SIG-M5 treated with dmso at 0.1 percent for 504 hours (cell line): ENCODE measurements at regions not wholly inside any gene's neighbourhood (a gene's known extent, or its start where the extent isn't known, plus 50 kb on each side); places are given as distances from the start of the nearest gene placed in this dataset.
A peak's percentile ranks its signal among the peaks of the same experiment; 100 is the strongest.

ENCODE experiments used
- DNase-seq: peaks from one replicate; lab custom pipeline; 2025; ENCODE audit not compliant: unreplicated experiment; lab: John Stamatoyannopoulos, UW

DNA sequence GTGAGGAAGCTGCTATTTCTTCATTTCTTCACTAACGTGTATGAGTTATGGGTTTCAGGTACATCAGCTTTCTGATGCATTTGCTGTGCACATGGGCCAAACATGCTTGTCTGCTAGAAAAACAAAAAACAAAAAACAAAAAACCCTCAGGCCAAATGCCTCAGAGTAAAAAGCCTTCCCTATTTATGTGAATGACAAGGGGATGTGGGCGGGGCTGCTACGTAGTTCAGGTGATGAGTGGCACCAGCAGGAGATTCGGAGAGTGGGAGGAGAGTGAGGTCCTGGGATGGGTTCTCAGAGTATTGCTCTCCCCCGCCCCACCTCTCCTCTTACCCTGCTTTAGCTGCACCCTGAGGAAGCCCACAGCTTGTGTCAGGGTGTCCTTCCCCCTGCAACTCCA lies 596.8 kb upstream of the JAG1 start:
- DNase-seq, result no peak

- DNase-seq, result no peak
Observed at GRCh38 chr20:11271319-11271718, 597.5 kb upstream of the JAG1 start.

GRCh38 chr20:11271920-11272594 lies 598.3 kb upstream of the JAG1 start:
- DNase-seq, result no peak

DNA sequence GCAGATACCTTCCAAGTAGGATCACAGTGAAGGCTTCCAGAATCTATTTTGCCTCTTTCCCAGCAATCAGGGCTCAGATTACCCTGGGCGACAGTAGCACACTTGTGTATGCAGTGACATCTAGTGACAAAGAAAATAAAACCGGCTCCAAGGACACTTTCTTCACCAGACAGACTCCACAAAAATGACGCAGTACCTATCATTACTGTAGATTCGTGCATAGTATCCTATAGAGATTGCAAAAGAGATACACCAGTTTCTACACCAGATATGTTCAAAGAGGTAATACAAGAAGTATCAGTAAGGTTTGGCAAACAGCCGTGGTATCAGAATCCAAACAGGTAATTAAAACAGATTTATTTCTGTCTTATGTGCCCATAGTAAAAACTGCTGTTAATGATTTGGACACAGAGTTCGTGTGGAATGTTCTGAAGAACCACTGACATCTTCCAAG lies 600.4 kb upstream of the JAG1 start:
- peak; percentile 64 for DNase-seq

DNA sequence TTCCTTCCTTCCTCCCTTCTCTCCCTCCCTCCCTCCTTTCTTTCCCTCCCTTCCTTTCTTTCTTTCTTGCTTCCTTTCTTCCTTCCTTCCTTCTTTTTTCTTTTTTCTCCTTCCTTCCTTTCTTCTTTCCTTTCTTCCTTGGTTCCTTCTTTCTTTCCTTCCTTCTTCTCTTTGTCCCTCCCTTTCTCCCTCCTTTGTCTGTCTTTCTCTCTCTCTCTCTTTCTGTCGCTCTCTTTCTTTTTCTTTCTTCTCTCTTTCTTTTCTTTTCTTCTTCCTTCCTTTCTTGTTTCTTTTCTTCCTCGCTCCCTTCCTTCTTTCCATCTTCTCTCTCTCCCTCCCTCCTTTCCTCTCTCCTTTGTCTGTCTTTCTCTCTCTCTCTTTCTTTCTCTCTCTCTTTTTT lies 601.9 kb upstream of the JAG1 start:
- no peak for DNase-seq

- no peak for DNase-seq
Observed at GRCh38 chr20:11277170-11277569, 603.4 kb upstream of the JAG1 start.

DNA sequence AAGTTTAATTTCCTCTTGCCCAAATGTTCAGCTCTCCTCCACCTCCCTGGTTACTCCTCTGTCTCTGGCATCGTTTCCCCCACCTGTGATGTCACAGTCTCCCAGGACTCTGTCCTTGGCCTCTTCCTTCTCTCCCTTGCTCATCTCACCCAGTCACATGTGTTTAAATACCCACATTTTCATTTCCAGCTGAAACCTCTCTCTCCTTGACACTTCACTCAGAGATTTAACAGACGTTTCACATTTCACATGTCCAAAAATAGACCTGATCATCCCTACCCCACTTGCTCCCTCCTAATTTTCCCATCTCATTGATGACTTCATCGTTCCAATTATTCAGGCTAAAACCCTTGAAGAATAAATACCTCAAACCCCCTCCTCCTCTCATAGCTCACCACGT lies 604.1 kb upstream of the JAG1 start:
- no peak for DNase-seq

DNA sequence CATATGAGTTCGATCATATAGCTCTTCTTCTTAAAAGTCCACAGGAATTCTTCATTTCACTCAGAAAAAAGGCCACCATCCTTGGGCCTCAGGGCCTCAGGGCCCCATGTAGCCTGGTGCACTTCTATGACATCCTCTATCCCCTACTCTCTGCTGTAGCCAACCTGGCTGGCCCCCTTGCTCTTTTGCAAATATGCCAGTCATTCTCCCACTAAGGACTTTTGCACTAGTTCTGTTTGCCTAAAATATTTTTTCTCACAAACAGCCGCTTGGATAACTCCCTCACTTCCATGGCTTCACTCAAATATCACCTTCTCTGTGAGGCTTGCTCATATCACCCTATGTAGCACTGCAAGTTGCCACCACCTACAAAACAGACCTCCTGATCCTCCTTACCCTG lies 604.7 kb upstream of the JAG1 start:
- no peak for DNase-seq

DNA sequence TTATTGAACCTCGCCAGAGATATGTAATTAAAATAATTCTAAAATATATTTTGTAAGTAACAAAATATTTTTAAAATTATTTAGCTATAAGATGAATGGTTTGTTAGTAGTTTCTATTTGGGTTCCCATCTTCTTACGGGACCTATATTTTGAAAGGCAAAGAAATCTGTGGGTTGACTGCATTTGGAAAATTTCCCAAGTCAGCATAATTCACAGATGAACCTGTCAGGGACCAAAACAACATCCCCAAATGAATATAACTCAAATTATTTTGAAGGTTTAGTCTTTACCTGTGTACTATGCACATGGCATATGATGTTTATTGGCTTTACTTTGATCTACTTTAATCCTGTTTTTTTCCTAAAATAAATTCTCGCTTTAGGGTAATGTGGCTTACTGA lies 607.4 kb upstream of the JAG1 start:
- DNase-seq, result no peak

GRCh38 chr20:11281768-11282167 lies 608.0 kb upstream of the JAG1 start:
- DNase-seq, result no peak

- DNase-seq, result no peak
Observed at GRCh38 chr20:11287126-11287525, 613.3 kb upstream of the JAG1 start.

DNA sequence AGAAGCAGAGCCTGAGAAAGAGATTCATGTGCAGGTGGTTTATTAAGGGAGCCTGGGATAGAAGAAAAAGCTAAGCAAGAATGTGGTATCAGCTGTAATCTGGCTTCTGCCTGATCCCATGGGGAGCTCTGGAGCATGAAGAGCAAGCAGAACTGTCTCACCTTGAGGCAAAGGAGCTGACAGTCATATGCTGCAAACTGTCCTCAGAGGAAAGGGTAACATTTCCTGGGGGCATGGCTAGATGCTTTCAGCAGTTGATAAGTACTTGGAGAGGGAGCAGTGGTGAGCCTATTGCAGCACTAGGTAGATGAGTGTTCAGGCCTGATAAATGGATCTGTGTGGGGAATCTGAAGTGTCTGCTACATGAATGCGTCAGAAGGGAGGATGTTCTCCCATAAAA lies 621.5 kb upstream of the BTBD3 start:
- no peak for DNase-seq

DNA sequence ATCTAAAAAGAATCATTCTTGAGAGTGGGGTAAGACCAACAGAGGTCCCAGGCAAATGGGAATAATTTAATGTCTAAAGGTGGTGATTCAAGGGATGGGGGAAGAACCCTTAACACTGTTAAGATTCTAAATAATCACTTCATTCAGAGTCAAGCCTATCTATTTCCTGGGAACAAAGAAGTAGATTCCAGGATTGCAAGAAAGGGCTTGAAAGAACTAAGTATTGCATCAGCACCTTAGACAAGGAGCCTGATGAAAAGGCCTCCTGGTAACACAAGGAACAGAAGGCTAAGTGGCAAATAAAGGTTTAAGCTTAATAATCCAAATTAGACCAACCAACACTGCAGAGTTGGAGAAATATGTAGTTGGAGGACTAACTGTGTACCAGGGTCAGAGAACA lies 620.7 kb upstream of the BTBD3 start:
- no peak for DNase-seq

DNA sequence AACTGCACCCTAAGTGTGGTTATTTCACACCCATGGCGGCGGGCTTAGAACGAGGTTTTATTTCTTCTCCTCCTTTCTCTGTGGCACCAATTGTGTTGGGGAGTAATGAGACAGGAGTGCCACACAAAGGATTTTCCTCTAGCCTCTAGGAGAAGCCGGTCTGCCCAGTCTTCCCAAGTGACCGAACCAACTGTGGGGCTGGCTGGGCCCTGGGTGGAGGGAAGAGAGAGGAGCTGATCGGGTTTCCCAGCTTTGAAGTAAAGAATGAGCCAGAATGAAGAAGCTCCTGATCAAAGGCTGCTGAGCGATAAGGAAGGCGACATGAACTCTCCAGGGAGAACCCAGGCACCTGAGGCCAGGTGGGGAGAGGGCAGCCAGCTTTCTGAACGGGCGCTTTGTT lies 616.0 kb upstream of the BTBD3 start:
- no peak for DNase-seq

DNA sequence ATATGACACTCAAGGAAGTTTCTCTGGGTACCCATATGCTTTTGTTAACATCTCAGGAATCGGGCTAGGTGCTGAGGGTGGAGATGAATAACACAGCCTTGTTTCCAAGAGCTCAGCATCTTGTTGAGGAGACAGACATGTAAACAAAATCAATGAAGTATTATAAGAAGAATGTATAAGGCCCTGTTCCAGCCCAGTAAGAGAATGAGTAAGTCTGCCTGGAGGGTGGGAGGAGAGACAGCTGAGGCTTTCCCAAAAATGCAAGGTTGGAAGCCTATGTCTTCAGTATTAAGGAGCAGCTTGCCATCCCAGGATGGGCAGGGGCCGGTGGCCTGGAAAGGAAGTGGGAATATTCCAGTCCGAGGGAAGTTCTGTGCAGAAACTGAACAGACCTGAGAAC lies 615.3 kb upstream of the BTBD3 start:
- no peak for DNase-seq

GRCh38 chr20:11304795-11305194 lies 612.9 kb upstream of the BTBD3 start:
- no peak for DNase-seq

- no peak for DNase-seq
Observed at GRCh38 chr20:11305406-11305805, 612.3 kb upstream of the BTBD3 start.

- no peak for DNase-seq
Observed at GRCh38 chr20:11311659-11312224, 606.0 kb upstream of the BTBD3 start.

DNA sequence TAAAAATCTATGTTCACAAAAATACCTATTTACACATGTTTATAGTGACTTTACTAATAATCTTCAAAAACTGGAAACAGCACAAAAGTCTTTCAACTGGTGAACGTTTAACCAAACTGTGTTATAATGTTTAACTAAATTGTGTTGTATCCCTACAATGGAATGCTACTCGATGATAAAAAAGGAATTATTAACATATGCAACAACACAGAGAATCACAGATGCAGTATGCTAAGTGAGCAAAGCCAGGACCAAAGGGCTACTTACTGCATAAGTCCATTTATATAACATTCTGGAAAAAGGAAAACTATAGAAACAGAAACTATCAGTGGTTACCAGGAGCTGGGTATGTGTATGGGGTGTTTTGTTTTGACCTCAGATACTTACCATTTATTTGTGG lies 602.2 kb upstream of the BTBD3 start:
- DNase-seq, result no peak

DNA sequence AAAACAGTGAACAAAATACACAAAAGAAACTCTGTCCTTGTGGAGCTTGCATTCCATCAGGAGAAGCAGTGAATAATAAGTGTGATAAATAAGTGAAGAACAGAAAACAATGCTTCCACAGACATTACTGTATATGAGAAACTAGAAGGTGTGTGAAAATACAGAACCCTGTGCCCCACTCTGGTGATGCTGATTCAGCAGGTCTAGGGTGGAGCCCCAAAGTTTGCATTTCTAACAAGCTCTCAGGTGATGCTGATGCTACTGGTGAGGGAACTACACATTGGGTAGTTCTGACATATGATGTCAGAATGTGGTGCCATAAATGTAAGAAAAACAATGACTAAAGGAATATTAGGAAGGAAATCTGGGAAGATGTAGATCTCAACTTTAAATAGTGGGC lies 601.4 kb upstream of the BTBD3 start:
- DNase-seq, result no peak

DNA sequence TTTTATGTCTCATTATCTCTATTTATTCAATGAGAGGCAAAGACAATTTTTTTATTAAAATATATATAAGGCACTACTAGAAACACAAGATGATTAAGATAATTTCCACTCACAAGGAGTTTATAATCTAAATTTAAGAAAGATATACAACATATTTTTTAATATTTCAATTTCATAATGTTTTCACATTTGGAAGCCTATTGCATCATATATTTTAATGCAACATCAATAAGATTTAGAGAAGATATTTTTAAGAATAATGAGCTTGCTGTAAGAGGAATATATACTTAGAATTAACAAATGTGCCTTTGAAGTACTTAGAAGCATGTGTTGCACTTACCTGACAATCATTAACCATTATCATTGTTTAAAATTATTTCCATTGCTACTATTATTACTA lies 597.7 kb upstream of the BTBD3 start:
- DNase-seq, result no peak

DNA sequence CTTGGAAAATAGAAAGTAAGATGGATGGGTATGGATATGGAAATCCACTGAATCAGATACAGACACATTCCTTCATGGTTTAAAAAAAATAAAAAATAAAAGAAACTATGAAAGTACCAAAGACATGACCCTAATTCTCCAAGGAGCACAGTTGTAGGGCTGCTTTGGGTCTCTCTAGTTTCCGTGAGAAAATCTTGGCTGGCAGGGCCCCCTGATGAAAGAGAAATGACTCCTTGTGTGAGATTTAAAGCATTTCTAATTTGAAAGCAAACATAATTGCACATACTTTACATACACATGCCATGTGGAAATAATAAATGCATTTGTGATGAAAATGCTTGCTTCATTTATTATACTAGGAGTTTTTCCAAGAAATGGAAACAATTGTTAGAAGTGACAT lies 593.9 kb upstream of the BTBD3 start:
- no peak for DNase-seq

GRCh38 chr20:11324990-11325389 lies 592.7 kb upstream of the BTBD3 start:
- DNase-seq, result no peak
